ENCODE measurements at regions not wholly inside any gene's neighbourhood (a gene's known extent, or its start where the extent isn't known, plus 50 kb on each side); places are given as distances from the start of the nearest gene placed in this dataset.

DNA sequence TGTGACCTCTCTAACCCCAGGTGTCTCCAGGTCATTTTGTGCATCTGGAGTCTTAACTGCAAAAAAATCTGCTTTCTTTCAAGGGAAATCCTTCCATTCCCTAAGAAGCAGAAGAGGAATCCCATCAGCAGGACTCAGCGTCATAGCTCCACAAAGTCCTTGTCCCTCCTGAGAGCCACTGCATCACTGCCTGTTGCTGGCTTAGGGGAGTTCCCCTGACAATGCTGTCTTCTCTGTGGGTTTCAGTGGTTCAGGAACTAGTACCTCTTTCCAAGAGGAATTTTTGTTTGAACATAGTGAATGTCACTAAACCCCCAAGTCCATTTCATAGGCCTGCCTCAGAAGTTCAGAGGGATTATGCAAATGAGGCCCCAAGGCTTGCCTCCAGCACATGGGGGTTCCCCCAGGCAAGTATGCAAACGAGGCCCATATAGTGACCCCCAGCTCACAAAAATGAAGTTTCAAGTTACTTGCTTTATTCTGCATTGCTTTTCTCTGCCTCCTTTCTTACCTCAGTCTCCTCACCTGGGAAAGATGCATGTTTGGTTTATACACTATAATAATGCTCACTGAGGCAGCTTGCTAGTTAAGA is 513.9 kb upstream of the MEX3C start:
- TF ChIP-seq, protein P1, sequence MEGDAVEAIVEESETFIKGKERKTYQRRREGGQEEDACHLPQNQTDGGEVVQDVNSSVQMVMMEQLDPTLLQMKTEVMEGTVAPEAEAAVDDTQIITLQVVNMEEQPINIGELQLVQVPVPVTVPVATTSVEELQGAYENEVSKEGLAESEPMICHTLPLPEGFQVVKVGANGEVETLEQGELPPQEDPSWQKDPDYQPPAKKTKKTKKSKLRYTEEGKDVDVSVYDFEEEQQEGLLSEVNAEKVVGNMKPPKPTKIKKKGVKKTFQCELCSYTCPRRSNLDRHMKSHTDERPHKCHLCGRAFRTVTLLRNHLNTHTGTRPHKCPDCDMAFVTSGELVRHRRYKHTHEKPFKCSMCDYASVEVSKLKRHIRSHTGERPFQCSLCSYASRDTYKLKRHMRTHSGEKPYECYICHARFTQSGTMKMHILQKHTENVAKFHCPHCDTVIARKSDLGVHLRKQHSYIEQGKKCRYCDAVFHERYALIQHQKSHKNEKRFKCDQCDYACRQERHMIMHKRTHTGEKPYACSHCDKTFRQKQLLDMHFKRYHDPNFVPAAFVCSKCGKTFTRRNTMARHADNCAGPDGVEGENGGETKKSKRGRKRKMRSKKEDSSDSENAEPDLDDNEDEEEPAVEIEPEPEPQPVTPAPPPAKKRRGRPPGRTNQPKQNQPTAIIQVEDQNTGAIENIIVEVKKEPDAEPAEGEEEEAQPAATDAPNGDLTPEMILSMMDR (IDR thresholded peaks at IDR 0.05; ENCODE audit: insufficient read depth, low read depth, low read length, missing control alignments) = no peak
- peak; percentile 35 for DNase-seq (ENCODE audit: low read depth)
- no peak overlapping the region for H3K4me3 ChIP-seq (ENCODE audit: low read depth, low read length)

DNA sequence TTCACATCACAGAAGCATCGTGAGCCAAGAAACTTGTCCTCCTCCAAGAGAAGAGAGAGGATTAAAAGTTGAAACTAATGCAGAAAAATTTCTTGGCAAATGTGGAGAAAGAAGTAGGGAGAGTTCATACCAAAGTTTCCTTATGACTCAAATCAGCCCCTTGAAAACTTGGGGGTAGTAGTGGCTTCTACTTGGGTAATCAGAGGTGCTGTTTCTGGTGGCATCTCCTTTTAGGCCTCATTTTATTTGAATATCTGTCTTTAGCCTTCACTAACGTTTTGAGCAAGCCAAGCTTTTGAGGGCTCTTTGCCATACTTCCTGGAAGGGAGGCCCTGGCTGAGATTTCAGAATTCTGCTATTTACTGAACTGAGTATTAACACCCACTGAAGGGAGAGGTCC is 515.3 kb upstream of the MEX3C start:
- peak; percentile 24 for DNase-seq (ENCODE audit: low read depth)
- H3K4me3 ChIP-seq (ENCODE audit: low read depth, low read length) = no peak overlapping the region
- TF ChIP-seq, protein P1 (IDR thresholded peaks at IDR 0.05; ENCODE audit: insufficient read depth, low read depth, low read length, missing control alignments) = no peak

DNA sequence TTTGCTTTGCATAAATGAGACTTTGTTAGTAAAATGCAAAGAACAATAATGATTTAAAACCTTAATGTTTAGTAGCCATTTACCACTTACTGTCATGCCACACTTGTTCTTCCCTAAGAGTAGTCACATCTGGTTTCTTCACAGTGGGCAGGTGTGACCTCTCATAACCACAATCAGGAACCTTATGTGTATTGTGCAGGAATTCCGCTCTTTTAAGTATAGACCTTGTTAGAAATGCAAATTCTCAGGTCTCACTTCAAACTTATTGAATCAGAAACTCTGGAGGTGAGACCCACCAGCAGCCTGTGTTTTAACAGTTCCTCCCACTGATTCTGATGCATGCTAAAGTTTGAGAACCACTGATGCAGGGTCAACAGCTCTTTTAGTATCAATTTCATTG is 518.8 kb upstream of the MEX3C start:
- TF ChIP-seq, protein P1 (IDR thresholded peaks at IDR 0.05; ENCODE audit: insufficient read depth, low read depth, low read length, missing control alignments) = no peak
- DNase-seq (ENCODE audit: low read depth) = peak; percentile 41
- H3K4me3 ChIP-seq (ENCODE audit: low read depth, low read length) = no peak overlapping the region

DNA sequence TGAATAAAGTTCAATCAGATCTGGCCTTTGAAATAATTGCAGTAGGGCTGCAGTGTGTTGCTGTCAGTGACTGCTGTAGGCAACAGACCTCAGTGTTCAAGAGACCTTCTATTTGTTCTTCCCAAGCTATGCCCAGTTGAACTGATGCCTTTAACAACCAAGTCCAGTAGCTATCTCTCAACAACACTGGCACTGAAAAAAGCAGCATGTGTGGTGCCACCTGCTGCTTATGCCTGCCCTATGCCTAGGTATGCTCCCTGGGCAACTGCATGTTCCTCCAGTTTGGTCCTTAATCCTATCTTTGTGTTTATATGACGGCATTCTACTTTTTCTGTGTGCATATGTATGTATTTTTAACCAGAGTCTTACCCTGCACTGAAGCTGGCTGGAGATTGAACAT is 523.9 kb upstream of the MEX3C start:
- TF ChIP-seq, protein P1 (IDR thresholded peaks at IDR 0.05; ENCODE audit: insufficient read depth, low read depth, low read length, missing control alignments) = no peak
- H3K4me3 ChIP-seq (ENCODE audit: low read depth, low read length) = no peak overlapping the region

DNA sequence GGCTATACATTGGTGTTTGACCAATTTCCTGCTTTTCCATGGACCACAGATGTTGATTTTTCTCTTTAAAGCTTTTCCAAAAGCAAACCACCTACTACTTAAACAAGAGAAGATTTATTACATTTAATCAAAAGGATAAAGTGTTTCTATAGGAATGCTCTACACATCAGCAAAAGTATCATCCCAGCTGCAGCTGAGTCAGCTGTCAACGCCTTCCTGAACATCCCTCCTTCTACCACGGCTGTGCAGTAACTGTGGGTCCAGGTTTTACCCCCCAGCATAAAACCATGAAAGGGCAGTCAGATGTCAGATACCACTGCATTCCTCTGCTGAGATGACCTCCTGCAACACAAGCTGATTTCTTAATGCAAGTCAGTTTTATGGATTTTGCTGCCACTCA is 524.5 kb upstream of the MEX3C start:
- no peak for DNase-seq (ENCODE audit: low read depth)
- H3K4me3 ChIP-seq (ENCODE audit: low read depth, low read length) = no peak overlapping the region
- TF ChIP-seq, protein P1 (IDR thresholded peaks at IDR 0.05; ENCODE audit: insufficient read depth, low read depth, low read length, missing control alignments) = no peak

More for the DNA sequence above, 523.9 kb upstream of the MEX3C start:
- DNase-seq (ENCODE audit: low read depth) = no peak

DNA sequence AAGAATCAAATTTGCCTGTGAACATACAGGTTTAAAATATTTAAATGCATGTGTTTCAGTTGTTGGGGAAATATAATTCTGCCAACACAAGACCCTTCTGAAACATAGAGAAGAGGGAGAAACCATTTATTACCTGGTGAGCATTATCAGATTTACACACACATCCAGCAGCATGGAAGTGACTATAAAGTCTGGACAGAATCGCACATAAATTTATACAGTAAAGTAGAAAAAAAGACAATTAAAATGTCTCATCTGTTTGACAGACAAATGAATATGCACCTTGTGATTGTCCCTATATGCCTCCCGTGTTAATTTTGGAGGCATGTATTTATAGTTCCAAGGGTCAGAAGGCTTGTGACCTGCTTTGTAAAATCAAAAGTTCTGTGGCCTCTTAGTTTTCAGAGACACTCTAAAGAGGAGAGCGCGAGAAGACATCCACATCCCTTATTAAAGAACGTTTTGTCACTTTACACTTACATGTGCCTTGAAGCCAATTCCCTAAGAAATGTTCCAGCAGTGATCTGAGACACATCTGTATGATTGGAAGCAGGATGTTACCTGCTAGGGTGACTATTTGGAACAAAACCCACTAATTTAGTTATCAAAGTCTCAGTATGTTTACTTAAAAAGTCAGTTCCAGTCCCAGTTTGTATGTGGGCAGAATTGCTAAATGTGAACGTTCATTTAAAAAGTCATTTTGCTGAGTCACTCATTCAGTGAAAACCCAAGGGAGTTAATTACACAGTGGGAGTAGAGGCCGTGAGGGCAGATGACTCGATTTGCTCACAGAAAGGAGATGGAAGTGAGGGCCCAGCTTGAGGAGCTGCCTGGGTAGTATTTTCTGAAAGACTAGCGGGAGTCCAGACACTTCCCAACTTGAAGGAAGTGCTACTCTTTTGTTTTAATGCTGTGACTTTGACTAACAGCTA is 527.6 kb upstream of the MEX3C start:
- DNase-seq (ENCODE audit: low read depth) = peak; percentile 57
- no peak overlapping the region for H3K4me3 ChIP-seq (ENCODE audit: low read depth, low read length)
- TF ChIP-seq, protein P1 (IDR thresholded peaks at IDR 0.05; ENCODE audit: insufficient read depth, low read depth, low read length, missing control alignments) = no peak

Data from GM12865 (cell line).